ENCODE measurements at regions not wholly inside any gene's neighbourhood (a gene's known extent, or its start where the extent isn't known, plus 50 kb on each side); places are given as distances from the start of the nearest gene placed in this dataset.
"Not testable (repeated sequence)": the region's sequence is repeated elsewhere in the genome, so short reads cannot be mapped to it uniquely, and the experiment has no call there.

DNA sequence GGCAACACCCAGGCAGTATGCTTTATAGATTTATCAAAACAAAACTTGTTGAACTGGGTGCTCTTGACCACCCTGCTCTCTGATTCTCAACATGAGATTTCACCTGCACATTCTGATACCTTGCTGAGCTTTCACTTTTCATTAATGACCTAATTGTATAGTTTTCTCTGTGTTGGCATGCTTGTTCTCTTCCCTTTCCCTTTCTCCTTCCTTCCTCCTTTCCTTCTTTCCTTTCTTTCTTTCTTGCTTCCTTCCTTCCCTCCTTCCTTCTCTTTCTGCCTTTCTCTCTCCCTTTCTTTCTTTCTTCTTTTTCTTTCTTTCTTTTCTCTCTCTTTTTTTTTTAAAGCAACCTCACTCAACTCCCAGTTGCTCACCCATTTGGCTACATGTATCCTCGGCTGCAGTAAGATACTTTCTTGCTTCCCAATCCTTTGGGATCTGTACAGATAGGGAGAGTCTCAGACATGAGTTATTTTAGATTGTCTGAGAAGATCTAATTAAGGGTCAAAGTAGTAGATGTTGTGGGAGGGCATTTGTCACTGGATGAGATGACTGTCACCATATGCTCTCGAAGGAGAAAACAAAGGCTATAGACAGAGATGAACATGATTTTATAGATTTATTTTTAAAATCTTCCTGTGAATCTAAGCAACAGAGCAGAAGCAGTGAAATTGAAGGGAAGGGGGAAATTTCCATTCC, 458.0 kb downstream of the USP25 start:
- DNase-seq = no peak

DNA sequence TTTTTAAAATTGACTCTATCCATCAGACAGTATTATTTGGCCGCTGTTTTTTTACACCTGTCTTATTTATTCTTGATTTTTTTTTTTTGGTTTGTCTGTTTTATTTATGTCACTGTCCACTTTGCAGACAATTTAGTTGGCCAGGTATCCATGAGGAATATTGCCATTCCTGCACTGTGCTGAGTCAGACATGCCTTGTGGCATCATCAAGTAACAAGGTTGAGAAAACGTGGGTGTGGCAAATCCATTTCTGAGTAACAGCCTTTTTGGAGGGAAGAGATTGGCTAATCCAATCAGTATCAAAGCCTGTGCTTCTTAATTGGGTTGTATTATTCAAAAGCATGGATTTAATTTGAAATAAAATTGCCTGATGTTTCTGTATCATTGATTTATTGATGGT, 463.1 kb downstream of the USP25 start:
- no peak for DNase-seq

DNA sequence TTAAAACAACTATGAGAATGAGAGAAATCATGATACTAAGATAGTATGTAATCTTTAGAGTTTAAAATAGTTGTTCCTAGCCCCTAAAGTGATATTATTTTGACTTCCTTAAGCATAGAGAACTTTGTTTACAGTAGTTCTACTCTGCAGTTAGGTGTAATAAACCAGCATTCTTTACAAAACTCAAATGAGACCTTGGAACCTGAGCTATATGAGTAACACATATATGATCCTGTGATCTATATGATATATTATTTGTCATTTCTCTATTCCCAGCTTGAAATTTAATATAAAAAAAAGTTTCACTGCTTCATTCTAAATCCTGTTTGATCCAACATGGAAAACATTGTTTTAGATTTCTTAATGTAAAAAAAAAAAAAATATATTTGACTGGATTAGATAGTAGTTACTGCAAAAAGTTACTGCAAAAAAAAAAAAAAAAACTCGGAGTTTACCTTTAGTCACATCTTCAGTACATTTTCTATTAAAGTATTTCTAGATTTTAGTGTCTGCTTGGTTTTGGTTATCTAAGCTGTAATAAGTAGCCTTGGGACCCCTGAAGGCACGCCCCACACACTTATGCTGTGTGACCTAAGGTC, 463.8 kb downstream of the USP25 start:
- no peak for DNase-seq

GRCh38 chr21:16194095-16194787, 464.5 kb downstream of the USP25 start:
- DNase-seq = no peak

GRCh38 chr21:16194788-16195537, 465.2 kb downstream of the USP25 start:
- DNase-seq = no peak

- no peak for DNase-seq
Observed at GRCh38 chr21:16195538-16195910, 465.7 kb downstream of the USP25 start.

DNA sequence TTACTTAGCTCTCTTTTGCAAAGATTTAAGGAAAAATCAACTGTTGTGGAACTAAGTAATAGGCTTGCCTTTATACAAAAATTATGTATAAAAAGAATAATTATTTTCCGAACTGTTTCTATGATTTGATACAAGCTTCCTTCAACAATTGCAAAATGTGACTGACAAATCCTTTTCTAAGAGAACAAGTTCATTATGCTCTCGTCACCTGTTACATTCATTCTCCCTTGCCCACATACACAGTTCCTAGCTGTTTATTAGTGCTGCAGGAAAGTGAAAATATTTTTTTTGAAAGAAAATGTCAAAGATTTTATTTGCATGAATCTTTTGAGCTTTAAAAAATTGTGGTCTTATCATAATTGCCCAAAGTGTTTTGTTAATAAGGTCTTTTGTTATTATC, 466.2 kb downstream of the USP25 start:
- no peak for DNase-seq

- no peak for DNase-seq
Observed at GRCh38 chr21:16198546-16198945, 468.8 kb downstream of the USP25 start.

GRCh38 chr21:16199539-16199938, 469.8 kb downstream of the USP25 start:
- DNase-seq = no peak

DNA sequence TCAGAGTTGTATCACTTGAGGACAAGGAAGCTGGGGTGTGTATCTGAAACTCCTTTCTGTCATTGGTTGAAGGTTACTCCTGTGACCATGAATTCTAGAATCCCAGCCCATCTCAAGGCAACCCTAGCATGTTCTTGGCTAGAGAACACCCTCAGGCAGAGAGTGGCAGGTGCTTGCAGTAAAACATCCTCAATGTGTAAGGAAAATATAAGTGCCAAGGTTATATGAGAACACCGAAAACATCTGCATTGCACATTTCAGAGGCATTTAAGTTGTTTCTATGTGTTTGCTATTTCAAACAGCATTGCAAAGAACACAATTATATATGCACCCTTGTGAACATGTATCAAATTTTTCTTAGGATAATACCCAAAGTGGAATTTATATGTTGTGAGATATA, 471.9 kb downstream of the USP25 start:
- no peak for DNase-seq

GRCh38 chr21:16205527-16205926, 475.7 kb downstream of the USP25 start:
- DNase-seq = no peak

GRCh38 chr21:16211339-16212303, 481.8 kb downstream of the USP25 start:
- DNase-seq = no peak

- no peak for DNase-seq
Observed at GRCh38 chr21:16213518-16213917, 483.7 kb downstream of the USP25 start.

GRCh38 chr21:16215193-16215592, 485.4 kb downstream of the USP25 start:
- no peak for DNase-seq

DNA sequence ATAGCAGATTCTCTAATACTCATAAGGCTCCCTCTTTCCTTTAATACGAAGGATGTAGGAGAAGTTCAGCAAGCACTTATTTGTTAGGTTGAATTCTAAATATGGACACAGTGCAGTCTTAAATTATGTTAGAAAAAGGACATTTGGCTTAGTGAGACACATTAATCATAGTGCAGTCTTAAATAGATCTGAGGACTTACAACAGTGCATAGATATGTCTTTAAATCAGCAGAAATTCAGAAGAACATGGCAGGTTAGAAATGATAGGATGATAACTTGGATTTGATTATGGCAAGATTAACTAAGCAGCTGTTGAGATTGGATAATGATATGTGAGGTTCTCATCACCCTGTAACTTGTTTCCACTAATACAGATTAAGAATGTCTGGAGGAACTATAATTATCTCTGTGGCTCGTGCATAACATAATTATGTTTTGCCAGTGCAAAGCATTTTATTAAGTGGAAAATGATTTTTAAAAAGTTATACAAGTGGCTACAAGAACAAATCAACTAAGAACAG, 485.9 kb downstream of the USP25 start:
- DNase-seq = no peak

- DNase-seq = no peak
Observed at GRCh38 chr21:16216288-16216962, 486.6 kb downstream of the USP25 start.

GRCh38 chr21:16218682-16219343, 489.0 kb downstream of the USP25 start:
- no peak for DNase-seq

DNA sequence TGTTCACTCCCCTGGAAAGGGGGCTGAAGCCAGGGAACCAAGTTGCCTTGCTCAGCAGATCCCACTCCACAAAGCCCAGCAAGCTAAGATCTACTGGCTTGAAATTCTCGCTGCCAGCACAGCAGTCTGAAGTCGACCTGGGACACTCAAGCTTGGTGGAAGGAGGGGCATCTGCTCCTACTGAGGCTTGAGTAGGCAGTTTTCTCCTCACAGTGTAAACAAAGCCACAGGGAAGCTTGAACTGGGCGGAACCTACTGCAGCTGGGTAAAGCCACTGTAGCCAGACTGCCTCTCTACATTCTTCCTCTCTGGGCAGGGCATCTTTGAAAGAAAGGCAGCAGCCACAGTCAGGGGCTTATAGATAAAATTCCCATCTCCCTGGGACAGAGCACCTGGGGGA, 495.0 kb downstream of the USP25 start:
- DNase-seq = not testable (repeated sequence)

DNA sequence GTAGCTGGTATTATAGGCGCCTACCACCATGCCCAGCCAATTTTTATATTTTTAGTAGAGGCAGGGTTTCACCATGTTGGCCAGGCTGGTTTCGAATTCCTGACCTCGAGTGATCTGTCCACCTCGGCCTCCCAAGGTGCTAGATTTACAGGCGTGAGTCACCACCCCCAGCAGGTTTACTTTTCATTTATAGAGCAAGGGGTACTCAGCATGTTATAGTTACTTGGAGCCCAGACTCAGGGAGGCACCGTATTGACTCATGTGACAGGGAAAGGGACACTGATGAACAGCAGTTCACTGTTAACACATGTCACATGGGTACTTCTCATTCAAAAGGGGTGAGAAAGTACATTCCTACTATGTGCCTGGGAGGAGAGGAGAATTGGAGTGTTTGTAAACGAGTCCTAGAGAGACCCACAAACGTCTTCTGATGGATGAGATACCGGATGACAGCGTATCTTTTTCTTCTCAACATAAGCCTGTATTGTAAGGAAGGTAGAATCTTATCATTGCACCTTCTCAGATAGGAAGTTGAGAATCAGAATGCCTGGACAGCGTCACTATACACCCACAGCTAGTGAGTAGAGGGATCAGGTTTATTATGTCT, 510.0 kb downstream of the USP25 start:
- no peak for DNase-seq

DNA sequence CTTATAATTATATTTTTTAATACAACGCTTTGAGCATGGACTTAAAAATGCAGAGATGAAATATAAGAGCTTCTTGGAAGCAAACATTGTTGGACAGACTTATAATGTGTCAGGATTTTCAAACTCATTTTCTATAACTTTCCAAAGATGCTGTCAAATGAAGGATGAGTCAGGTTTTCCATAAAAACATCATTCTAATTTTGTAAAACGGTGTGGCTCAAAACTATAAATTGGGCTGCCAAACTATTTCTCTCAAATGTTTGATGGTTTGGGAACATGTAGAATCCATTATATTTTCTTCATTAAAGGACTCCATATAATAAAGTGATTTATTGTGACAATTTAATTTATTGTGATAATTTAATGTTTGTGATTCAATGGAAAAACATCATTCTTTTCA, 511.2 kb downstream of the USP25 start:
- no peak for DNase-seq
